ENCODE measurements at regions not wholly inside any gene's neighbourhood (a gene's known extent, or its start where the extent isn't known, plus 50 kb on each side); places are given as distances from the start of the nearest gene placed in this dataset.

DNA sequence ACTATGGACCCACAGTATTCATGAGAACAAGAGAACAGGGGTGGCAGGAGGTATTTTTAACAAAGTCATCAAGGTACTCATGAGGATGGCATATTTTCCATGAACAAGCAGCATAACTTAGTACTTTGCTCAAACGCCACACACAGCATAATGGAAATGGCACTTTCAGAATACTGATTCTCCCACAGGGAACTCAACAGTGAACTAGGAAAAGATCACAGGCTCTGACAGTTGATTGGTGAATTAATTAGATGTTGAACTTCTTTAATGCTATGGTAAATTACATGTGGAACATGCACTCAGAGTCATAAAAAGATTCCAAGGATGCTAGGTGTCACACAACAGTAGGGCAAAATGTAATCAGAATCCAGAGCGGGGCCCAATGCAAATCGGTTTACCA, 1088.6 kb upstream of the C9orf72 start:
- in situ Hi-C loops (cut with MboI; ENCODE audit: low sequenced_read_pairs): no loop called here

DNA sequence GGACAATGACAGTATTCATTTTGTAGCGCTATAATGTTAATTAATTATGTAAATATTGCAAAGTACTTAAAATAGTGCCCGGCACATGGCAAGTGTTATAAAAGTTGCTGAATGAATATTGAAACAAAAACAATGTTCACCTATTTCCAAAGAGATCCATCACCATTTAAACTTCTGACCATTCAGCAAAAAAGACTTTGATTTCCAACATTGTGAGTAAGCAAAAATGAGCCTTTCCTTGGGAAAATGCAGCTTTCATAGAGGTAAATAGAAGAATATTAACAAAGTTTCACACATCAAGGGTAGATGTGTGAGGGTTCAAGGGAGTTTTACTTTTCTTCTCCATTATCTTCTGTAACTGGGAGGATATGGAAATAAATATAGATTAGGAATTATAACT, 1089.4 kb upstream of the C9orf72 start:
- in situ Hi-C loops (cut with MboI; ENCODE audit: low sequenced_read_pairs): no loop called here

DNA sequence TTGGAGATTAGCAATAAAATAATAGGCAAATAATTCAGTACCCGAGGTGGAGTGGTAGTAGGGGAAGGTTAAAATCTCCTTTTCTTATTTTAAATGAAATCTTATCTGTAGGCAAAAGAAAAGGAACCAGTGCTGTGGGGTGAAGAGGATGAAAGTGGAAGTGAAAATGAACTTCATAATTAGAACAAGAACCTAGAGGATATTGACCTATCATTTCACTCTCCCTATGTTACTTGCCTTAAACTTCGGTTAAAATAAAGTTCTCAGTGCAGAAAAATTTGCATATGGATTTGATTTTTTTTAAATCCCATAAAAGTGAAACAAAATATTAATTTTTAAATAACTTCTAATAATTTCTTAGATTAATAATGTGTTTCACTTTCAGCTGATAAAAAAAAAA, 1094.9 kb upstream of the C9orf72 start:
- in situ Hi-C loops (cut with MboI; ENCODE audit: low sequenced_read_pairs): no loop called here

- in situ Hi-C loops (cut with MboI; ENCODE audit: low sequenced_read_pairs): no loop called here
These were observed 1097.7 kb upstream of the C9orf72 start for GRCh38 chr9:28671000-28671399.

- in situ Hi-C loops (cut with MboI; ENCODE audit: low sequenced_read_pairs): no loop called here
These were observed 1104.8 kb upstream of the C9orf72 start for GRCh38 chr9:28678097-28678496.

GRCh38 chr9:28688172-28688571, 1114.9 kb upstream of the C9orf72 start:
- in situ Hi-C loops (cut with MboI; ENCODE audit: low sequenced_read_pairs): no loop called here

GRCh38 chr9:28692012-28692411, 1118.7 kb upstream of the C9orf72 start:
- in situ Hi-C loops (cut with MboI; ENCODE audit: low sequenced_read_pairs): no loop called here

- in situ Hi-C loops (cut with MboI; ENCODE audit: low sequenced_read_pairs): no loop called here
These were observed 1123.7 kb upstream of the C9orf72 start for GRCh38 chr9:28696960-28697359.

GRCh38 chr9:28699632-28700031, 1126.4 kb upstream of the C9orf72 start:
- in situ Hi-C loops (cut with MboI; ENCODE audit: low sequenced_read_pairs): no loop called here

DNA sequence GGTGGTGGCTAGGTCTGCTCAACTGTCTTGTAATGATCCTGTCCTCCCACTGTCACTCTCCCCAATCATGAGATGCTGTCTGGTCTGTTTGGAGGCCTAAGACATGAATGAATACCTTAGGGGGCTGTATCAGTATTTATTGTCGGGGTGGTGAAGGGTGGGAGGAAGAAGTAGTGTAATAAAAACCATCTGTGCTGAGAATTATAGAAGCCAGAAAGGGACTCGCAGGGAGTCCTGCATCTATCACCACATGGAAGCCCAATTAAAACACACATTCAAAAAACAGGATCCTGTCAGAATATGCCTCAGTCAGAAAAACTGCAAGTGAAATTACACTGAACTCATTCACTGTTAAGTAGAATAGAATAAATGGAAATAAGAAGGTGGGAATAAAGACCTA, 1134.3 kb upstream of the C9orf72 start:
- in situ Hi-C loops (cut with MboI; ENCODE audit: low sequenced_read_pairs): no loop called here

DNA sequence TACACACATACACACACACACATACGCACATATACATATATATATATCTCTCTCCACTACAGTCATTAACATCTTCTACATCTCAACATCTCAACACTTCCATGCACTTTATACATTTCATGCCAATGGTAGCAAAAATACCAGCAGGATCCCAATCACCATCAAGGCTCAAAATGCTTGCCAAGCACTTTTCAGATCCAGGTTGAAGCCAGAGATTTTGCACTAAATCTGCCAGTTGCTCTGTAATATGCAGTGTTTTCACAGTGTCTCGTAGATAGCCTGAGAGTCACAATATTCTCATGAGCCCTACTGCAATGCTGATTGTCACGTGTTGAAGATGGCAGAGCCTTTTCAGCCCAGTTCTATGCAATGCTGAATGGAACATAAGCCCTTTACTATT, 1140.9 kb upstream of the C9orf72 start:
- in situ Hi-C loops (cut with MboI; ENCODE audit: low sequenced_read_pairs): no loop called here

DNA sequence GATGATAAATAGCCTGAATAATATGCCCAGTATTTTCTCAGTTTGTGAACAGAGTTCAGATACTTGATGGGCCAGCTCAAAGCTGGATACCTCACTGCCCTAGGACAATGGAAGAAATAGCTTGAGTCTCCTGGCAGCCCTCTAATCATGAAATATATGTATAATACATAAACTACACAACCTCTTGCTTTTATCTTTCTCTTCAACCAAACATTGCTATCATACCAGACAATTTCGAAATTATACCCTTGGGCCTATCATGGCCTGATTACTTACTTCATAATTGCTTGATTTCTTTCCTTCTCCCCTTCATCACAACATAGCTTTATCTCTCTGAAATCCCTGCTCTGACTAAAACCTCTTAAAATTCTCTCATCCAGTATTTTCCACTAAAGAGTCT, 1144.9 kb upstream of the C9orf72 start:
- in situ Hi-C loops (cut with MboI; ENCODE audit: low sequenced_read_pairs): no loop called here

GRCh38 chr9:28720746-28721145, 1147.5 kb upstream of the C9orf72 start:
- in situ Hi-C loops (cut with MboI; ENCODE audit: low sequenced_read_pairs): no loop called here

- in situ Hi-C loops (cut with MboI; ENCODE audit: low sequenced_read_pairs): no loop called here
These were observed 1156.8 kb upstream of the C9orf72 start for GRCh38 chr9:28730111-28730510.

GRCh38 chr9:28735738-28736342, 1162.6 kb upstream of the C9orf72 start:
- in situ Hi-C loops (cut with MboI; ENCODE audit: low sequenced_read_pairs): no loop called here

GRCh38 chr9:28741459-28741858, 1168.2 kb upstream of the C9orf72 start:
- in situ Hi-C loops (cut with MboI; ENCODE audit: low sequenced_read_pairs): no loop called here

DNA sequence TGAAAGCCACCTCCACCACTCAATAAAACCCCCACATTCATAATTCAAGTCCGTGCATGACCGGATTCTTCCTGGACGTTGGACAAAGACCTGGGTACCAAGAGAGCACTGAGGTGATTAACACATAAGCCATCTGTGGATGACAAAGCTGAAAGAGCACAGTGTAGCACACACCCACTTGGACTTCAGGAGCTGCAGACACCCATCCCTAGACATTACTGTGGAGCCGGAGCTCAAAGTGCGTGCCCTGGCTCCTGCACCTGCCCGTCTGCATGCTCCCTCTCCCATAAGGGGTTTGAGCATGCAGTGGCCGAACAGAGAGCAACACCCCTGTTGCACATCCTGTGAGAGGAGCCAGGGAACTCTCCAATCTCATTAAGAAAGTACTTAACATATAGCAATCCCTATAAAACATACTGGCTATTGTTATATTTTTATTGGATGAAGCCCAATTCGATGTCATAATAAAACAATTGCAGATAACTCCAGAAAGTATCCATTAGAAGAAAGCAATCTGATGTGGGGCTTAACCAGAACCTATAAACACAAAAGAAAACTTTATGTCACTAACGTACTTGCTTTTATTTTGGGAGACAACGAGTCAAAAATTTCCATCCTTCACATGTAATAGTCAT, 1174.2 kb upstream of the C9orf72 start:
- in situ Hi-C loops (cut with MboI; ENCODE audit: low sequenced_read_pairs): no loop called here

GRCh38 chr9:28750136-28750535, 1176.9 kb upstream of the C9orf72 start:
- in situ Hi-C loops (cut with MboI; ENCODE audit: low sequenced_read_pairs): no loop called here

- in situ Hi-C loops (cut with MboI; ENCODE audit: low sequenced_read_pairs): no loop called here
These were observed 1185.1 kb upstream of the C9orf72 start for GRCh38 chr9:28758341-28758740.

GRCh38 chr9:28758971-28759370, 1185.7 kb upstream of the C9orf72 start:
- in situ Hi-C loops (cut with MboI; ENCODE audit: low sequenced_read_pairs): no loop called here

DNA sequence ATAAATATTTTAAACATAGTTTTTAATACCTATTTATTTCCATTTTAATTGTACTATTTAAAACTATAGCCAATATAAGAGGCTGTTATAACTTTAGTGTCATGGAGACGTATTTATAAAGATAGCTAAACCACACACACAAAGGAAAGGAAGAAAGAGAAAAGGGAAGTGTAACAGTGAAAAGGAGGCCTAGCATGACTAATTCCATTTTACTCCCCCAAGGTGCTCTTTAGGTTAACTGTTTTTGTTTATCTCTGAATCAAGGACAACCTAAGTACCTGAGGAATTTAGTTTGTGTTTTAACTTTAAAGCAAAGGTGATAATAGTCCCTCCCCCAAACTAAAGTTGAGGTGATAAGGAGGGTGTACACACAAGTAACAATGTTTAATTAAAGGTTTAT, 1188.9 kb upstream of the C9orf72 start:
- in situ Hi-C loops (cut with MboI; ENCODE audit: low sequenced_read_pairs): no loop called here

- in situ Hi-C loops (cut with MboI; ENCODE audit: low sequenced_read_pairs): no loop called here
These were observed 1191.3 kb upstream of the C9orf72 start for GRCh38 chr9:28764532-28764931.

- in situ Hi-C loops (cut with MboI; ENCODE audit: low sequenced_read_pairs): no loop called here
These were observed 1196.9 kb upstream of the C9orf72 start for GRCh38 chr9:28770226-28770625.

All from HL-60/S4 (cell line).